Caco-2 (cell line): ENCODE measurements at regions not wholly inside any gene's neighbourhood (a gene's known extent, or its start where the extent isn't known, plus 50 kb on each side); places are given as distances from the start of the nearest gene placed in this dataset.

ENCODE experiments used
- BruUV-seq: library from RNA; stranded (reverse); fragments of 400-500 nt; replicated peaks from 2 replicates; lab custom pipeline; 2021; lab: Mats Ljungman, UMichigan
- CTCF ChIA-PET: fragments of 300-600 bp; sonication (Branson Sonifier 250); formaldehyde crosslinking; loops from one replicate; lab custom pipeline; 2022; ENCODE audit warnings: antibody characterized with exemption; lab: Charles Lee
- POLR2A ChIA-PET: fragments of 300-600 bp; sonication (Branson Sonifier 250); formaldehyde crosslinking; loops from one replicate; lab custom pipeline; 2022; ENCODE audit warnings: antibody characterized with exemption; lab: Charles Lee
- DNase-seq, 2 experiments: peaks; one replicate each; pipeline versions ENCODE4 v3.0.0 to v3.0.0-alpha.2; 2020 to 2022
- H3K27me3 ChIP-seq: replicated peaks from 2 replicates; pipeline ENCODE4 v1.6.0; 2011; ENCODE audit warnings: low read length; ENCODE audit not compliant: control insufficient read depth, insufficient read depth
- H3K36me3 ChIP-seq: 2 replicates; pipeline ENCODE4 v1.5.1; 2011; ENCODE audit warnings: low read length; ENCODE audit not compliant: control insufficient read depth, insufficient read depth
- H3K4me1 ChIP-seq: fragments of 250-450 bp; sonication (Bioruptor Pico); 2 replicates; pipeline ENCODE4 v1.5.1; 2020; ENCODE audit warnings: mild to moderate bottlenecking
- H3K4me3 ChIP-seq: 2 replicates; pipeline ENCODE4 v1.5.1; 2011; ENCODE audit warnings: low read depth, mild to moderate bottlenecking, control low read depth, low read length
- H3K9me3 ChIP-seq: fragments of 250-450 bp; sonication (Bioruptor Pico); 2 replicates; pipeline ENCODE4 v1.5.1; 2020; ENCODE audit warnings: mild to moderate bottlenecking, moderate library complexity
- H3K27ac Mint-ChIP-seq: one replicate; pipeline ENCODE4 v1.8.0; 2022; ENCODE audit warnings: mixed read lengths; ENCODE audit not compliant: unreplicated experiment
- H3K27me3 Mint-ChIP-seq: one replicate; pipeline ENCODE4 v1.8.0; 2022; ENCODE audit warnings: mixed read lengths; ENCODE audit not compliant: insufficient read depth, unreplicated experiment
- H3K36me3 Mint-ChIP-seq: one replicate; pipeline ENCODE4 v1.8.0; 2022; ENCODE audit warnings: mild to moderate bottlenecking, mixed read lengths; ENCODE audit not compliant: insufficient read depth, unreplicated experiment
- H3K4me1 Mint-ChIP-seq: one replicate; pipeline ENCODE4 v1.8.0; 2022; ENCODE audit warnings: low read depth, mixed read lengths; ENCODE audit not compliant: unreplicated experiment
- H3K4me3 Mint-ChIP-seq: one replicate; pipeline ENCODE4 v1.8.0; 2022; ENCODE audit warnings: mild to moderate bottlenecking, moderate library complexity, mixed read lengths; ENCODE audit not compliant: unreplicated experiment
- H3K9me3 Mint-ChIP-seq: one replicate; pipeline ENCODE4 v1.8.0; 2022; ENCODE audit warnings: mixed read lengths; ENCODE audit not compliant: unreplicated experiment
- intact Hi-C: fragments of 100-400 bp; cut with micrococcal nuclease; formaldehyde crosslinking; loops from one replicate; pipeline ENCODE4 v1.10.0; 2022; ENCODE audit not compliant: unreplicated experiment
- TF ChIP-seq, protein P1 (sequence below), 2 experiments: fragments of 200-600 bp in 1 of 2; IDR thresholded peaks; 1 replicate in 1 of 2; 2 replicates in 1 of 2; pipeline versions ENCODE4 v1.5.1 to v1.8.0; 2011 to 2022; ENCODE audit warnings: antibody characterized with exemption in 1 of 2, control low read depth in 1 of 2, inconsistent platforms in 1 of 2, low read depth in 1 of 2, low read length in 1 of 2, mild to moderate bottlenecking in 1 of 2, moderate library complexity in 1 of 2; ENCODE audit not compliant: insufficient read depth in 1 of 2, severe bottlenecking in 1 of 2, unreplicated experiment in 1 of 2

DNA sequence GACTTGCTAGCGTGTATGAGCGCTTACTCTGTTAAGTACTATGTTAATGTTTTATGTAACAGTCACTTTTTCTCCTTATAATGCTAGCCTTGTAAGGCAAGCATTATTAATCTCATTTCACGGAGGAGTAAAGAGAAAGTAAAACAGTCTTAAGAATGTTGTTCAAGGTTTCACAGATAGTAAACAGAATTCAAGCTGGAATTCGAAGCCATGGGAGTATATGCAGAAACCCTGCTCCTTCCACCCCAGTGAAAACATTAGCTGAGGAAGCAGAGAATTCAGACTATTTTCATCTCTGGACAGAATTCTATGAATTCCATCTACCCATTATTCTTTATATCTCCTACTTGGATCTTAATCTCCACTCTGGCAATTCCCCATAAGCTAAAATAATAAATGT is 1028.3 kb upstream of the WWC1 start:
- Mint-ChIP-seq H3K4me3 (no peak overlapping the region), H3K27me3 (peaks cover 3% of the 10 kb centered on the region), H3K36me3 (no peaks in the 10 kb centered on the region), H3K27ac (no peak overlapping the region), H3K4me1 (no peaks in the 10 kb centered on the region), H3K9me3 (no peaks in the 10 kb centered on the region)
- DNase-seq = no peak
- intact Hi-C loops = loop anchor here (5.0 kb wide), 1 partner anchor 304 kb away; no protein-coding TSS in a partner anchor
- Histone ChIP-seq H3K27me3 (no peaks in the 10 kb centered on the region), H3K4me3 (no peak overlapping the region), H3K36me3 (no peaks in the 10 kb centered on the region), H3K4me1 (no peaks in the 10 kb centered on the region), H3K9me3 (no peaks in the 10 kb centered on the region)
- ChIA-PET CTCF (no interaction called here), POLR2A (no interaction called here)
- TF ChIP-seq, protein P1, sequence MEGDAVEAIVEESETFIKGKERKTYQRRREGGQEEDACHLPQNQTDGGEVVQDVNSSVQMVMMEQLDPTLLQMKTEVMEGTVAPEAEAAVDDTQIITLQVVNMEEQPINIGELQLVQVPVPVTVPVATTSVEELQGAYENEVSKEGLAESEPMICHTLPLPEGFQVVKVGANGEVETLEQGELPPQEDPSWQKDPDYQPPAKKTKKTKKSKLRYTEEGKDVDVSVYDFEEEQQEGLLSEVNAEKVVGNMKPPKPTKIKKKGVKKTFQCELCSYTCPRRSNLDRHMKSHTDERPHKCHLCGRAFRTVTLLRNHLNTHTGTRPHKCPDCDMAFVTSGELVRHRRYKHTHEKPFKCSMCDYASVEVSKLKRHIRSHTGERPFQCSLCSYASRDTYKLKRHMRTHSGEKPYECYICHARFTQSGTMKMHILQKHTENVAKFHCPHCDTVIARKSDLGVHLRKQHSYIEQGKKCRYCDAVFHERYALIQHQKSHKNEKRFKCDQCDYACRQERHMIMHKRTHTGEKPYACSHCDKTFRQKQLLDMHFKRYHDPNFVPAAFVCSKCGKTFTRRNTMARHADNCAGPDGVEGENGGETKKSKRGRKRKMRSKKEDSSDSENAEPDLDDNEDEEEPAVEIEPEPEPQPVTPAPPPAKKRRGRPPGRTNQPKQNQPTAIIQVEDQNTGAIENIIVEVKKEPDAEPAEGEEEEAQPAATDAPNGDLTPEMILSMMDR (IDR thresholded peaks at IDR 0.05; ENCODE audit: insufficient read depth in 1 of 2, low read depth in 1 of 2, low read length in 1 of 2, severe bottlenecking in 1 of 2, unreplicated experiment in 1 of 2) = no peak
- no TSS peak for BruUV-seq

DNA sequence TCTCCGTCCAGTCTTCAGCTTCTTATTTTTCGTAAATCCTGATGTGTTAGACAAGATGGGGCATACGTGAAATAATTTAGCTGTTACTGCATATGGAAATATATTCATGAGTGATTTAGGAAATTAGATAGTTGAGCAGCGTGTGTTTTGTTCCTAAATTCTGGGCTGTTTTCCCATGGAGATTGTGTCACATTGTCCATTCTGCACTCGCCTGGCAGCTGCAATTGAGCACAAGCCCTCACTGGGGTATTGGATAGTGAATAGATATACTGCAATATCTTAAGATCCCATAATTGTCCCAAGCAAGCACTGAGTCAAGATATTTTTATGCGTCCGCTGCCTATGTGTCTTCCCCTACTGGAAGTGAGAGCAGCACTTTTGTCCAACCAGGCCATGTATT is 1027.1 kb upstream of the WWC1 start:
- H3K4me1 Mint-ChIP-seq = no peaks in the 10 kb centered on the region
- CTCF ChIA-PET = interaction anchor here (0.7 kb wide), 1 partner anchor 248 kb away, joined by 3 read pairs; no protein-coding TSS in a partner anchor
- no TSS peak for BruUV-seq
- DNase-seq = no peak
- intact Hi-C loops = loop anchor here (5.0 kb wide), 1 partner anchor 303 kb away; no protein-coding TSS in a partner anchor
- H3K4me3 ChIP-seq = no peak overlapping the region
- H3K9me3 ChIP-seq = no peaks in the 10 kb centered on the region
- no peaks in the 10 kb centered on the region for H3K36me3 ChIP-seq
- H3K4me1 ChIP-seq = no peaks in the 10 kb centered on the region
- no peaks in the 10 kb centered on the region for H3K27me3 ChIP-seq
- POLR2A ChIA-PET = no interaction called here
- H3K4me3 Mint-ChIP-seq = no peak overlapping the region
- peaks cover 3% of the 10 kb centered on the region for H3K27me3 Mint-ChIP-seq
- TF ChIP-seq, protein P1 (IDR thresholded peaks at IDR 0.05; ENCODE audit: insufficient read depth in 1 of 2, low read depth in 1 of 2, low read length in 1 of 2, severe bottlenecking in 1 of 2, unreplicated experiment in 1 of 2) = no peak
- no peaks in the 10 kb centered on the region for H3K9me3 Mint-ChIP-seq
- no peaks in the 10 kb centered on the region for H3K36me3 Mint-ChIP-seq
- H3K27ac Mint-ChIP-seq = no peak overlapping the region

DNA sequence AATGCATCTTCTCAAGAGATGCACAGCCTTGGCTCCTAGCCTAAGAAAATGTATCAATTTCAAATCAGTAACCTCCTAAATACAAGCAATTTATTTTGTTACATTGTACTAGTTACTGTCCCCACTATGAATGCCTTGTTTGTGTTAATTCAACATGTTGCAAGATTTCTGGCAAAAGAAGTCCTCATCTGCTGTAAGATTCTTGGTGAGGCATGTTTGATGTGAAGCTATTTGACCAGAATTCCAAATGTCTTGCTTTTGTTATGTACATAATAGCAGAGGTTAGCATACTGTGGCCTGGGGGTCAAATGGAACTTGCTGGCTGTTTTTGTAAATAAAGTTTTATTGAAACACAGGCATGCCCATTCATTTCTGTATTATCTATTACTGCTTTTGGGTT is 1023.1 kb upstream of the WWC1 start:
- Mint-ChIP-seq H3K4me3 (no peak overlapping the region), H3K9me3 (no peaks in the 10 kb centered on the region), H3K27me3 (peaks cover 3% of the 10 kb centered on the region), H3K4me1 (no peaks in the 10 kb centered on the region), H3K36me3 (no peaks in the 10 kb centered on the region), H3K27ac (no peak overlapping the region)
- DNase-seq = no peak
- TF ChIP-seq, protein P1 (IDR thresholded peaks at IDR 0.05; ENCODE audit: insufficient read depth in 1 of 2, low read depth in 1 of 2, low read length in 1 of 2, severe bottlenecking in 1 of 2, unreplicated experiment in 1 of 2) = no peak
- ChIA-PET CTCF (no interaction called here), POLR2A (no interaction called here)
- Histone ChIP-seq H3K4me3 (no peak overlapping the region), H3K36me3 (no peaks in the 10 kb centered on the region), H3K4me1 (no peaks in the 10 kb centered on the region), H3K27me3 (no peaks in the 10 kb centered on the region), H3K9me3 (no peaks in the 10 kb centered on the region)
- intact Hi-C loops = no loop called here
- BruUV-seq = no TSS peak
